Right atrium auricular region (tissue), 2 donors: ENCODE measurements at regions not wholly inside any gene's neighbourhood (a gene's known extent, or its start where the extent isn't known, plus 50 kb on each side); places are given as distances from the start of the nearest gene placed in this dataset.

Source experiments
- DNase-seq: peaks from one replicate; pipeline ENCODE4 v3.0.0-alpha.2; 2019; ENCODE audit warnings: low spot score
- H3K27ac ChIP-seq, 2 donors: fragments of 200-600 bp; sonication (generic); 1 replicate in 1 of 2; 2 replicates in 1 of 2; pipeline ENCODE4 v1.5.1; 2016 to 2019
- H3K27me3 ChIP-seq, 2 donors: fragments of 200-600 bp; sonication (generic); one replicate each; pipeline versions ENCODE4 v1.5.1 to v1.6.0; 2017 to 2019
- H3K36me3 ChIP-seq: fragments of 200-600 bp; sonication (generic); one replicate; pipeline ENCODE4 v1.5.1; 2016
- H3K4me1 ChIP-seq, 2 donors: fragments of 200-600 bp; sonication (generic); one replicate each; pipeline versions ENCODE4 v1.5.1 to v1.6.0; 2017 to 2019
- H3K4me3 ChIP-seq, 2 donors: fragments of 200-600 bp; sonication (generic); 1 replicate in 1 of 2; 2 replicates in 1 of 2; pipeline ENCODE4 v1.5.1; 2017 to 2019; ENCODE audit warnings: mild to moderate bottlenecking in 1 of 2, moderate library complexity in 1 of 2
- H3K9me3 ChIP-seq, 2 donors: fragments of 200-600 bp; sonication (generic); one replicate each; pipeline ENCODE4 v1.5.1; 2019
- TF ChIP-seq, protein P1 (sequence below), 2 donors: fragments of 200-600 bp; sonication (generic); IDR thresholded peaks; one replicate each; pipeline ENCODE4 v1.5.1; 2019; ENCODE audit warnings: antibody characterized with exemption in 2 of 2

DNA sequence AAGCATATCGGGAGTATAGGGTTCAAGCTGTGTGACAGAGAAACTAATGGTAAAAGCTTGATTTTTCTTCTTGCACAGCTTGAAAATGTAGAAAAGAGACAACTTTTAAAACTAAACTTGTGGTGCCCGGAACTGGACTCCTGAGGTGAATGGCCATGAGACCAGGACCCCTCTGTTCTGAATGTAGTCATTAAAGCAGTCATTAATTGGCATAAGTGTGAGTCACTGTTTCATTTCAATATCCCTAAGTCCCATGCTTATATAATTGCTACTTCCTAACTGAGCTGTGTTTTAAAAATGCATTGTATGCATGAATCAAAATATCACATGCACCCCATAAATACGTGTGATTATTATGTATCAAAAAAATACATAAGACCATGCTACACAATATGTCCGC is 463.1 kb upstream of the DYNLRB2 start:
- Histone ChIP-seq H3K4me3 (no peak overlapping the region), H3K27ac (no peak overlapping the region), H3K27me3 (no peaks in the 10 kb centered on the region), H3K36me3 (no peaks in the 10 kb centered on the region), H3K9me3 (no peaks in the 10 kb centered on the region), H3K4me1 (no peaks in the 10 kb centered on the region)
- no peak for DNase-seq
- TF ChIP-seq, protein P1, sequence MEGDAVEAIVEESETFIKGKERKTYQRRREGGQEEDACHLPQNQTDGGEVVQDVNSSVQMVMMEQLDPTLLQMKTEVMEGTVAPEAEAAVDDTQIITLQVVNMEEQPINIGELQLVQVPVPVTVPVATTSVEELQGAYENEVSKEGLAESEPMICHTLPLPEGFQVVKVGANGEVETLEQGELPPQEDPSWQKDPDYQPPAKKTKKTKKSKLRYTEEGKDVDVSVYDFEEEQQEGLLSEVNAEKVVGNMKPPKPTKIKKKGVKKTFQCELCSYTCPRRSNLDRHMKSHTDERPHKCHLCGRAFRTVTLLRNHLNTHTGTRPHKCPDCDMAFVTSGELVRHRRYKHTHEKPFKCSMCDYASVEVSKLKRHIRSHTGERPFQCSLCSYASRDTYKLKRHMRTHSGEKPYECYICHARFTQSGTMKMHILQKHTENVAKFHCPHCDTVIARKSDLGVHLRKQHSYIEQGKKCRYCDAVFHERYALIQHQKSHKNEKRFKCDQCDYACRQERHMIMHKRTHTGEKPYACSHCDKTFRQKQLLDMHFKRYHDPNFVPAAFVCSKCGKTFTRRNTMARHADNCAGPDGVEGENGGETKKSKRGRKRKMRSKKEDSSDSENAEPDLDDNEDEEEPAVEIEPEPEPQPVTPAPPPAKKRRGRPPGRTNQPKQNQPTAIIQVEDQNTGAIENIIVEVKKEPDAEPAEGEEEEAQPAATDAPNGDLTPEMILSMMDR (IDR thresholded peaks at IDR 0.05): no peak

DNA sequence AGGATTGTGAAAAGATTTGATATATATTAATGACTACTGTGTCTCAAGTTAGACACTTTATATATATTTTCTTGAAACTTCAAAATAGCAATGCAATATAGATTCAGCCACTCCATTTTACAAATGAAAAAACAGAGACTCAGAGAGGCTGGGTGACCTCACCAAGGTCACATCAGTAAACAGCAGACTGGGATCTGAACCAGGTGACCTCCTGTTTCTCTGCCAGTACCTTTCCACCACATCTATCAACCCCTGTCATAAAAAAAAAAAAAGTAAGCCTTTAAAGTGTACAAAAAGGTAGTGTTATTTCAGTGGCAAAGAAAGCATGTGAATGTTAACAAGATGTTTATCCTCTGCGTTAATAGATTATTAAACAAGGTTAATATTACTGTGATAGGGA is 466.5 kb upstream of the DYNLRB2 start:
- H3K4me3 ChIP-seq: no peak overlapping the region
- no peak overlapping the region for H3K27ac ChIP-seq
- no peak for DNase-seq
- no peaks in the 10 kb centered on the region for H3K27me3 ChIP-seq
- H3K36me3 ChIP-seq: no peaks in the 10 kb centered on the region
- TF ChIP-seq, protein P1 (IDR thresholded peaks at IDR 0.05): no peak
- H3K9me3 ChIP-seq: no peaks in the 10 kb centered on the region
- H3K4me1 ChIP-seq: no peaks in the 10 kb centered on the region

DNA sequence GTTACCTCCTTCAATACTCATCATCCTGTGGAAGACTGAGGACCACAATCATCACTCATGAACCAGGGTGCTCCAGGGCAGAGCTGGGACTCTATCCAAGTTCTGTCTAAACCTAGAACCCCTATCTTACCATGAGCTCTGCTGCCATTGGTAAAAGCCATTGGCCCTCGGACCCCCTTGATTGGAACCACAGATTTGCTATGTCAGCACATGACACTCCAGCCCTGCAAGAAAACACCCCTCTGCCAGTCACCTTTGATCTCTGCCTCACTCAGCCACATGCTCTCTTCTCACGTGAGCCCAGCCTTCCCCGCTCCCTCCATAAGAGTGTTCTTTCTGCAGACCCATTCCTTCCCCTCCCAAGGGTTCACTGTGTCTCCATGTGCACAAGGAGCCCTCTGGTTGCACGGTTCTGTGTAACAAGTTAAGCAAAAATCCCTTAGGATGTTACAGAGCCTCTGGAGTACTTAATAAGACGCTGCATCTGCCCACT is 468.8 kb upstream of the DYNLRB2 start:
- no peak for DNase-seq
- no peaks in the 10 kb centered on the region for H3K27me3 ChIP-seq
- no peak overlapping the region for H3K4me3 ChIP-seq
- no peak overlapping the region for H3K27ac ChIP-seq
- no peaks in the 10 kb centered on the region for H3K9me3 ChIP-seq
- no peaks in the 10 kb centered on the region for H3K4me1 ChIP-seq
- no peaks in the 10 kb centered on the region for H3K36me3 ChIP-seq
- TF ChIP-seq, protein P1 (IDR thresholded peaks at IDR 0.05): no peak

DNA sequence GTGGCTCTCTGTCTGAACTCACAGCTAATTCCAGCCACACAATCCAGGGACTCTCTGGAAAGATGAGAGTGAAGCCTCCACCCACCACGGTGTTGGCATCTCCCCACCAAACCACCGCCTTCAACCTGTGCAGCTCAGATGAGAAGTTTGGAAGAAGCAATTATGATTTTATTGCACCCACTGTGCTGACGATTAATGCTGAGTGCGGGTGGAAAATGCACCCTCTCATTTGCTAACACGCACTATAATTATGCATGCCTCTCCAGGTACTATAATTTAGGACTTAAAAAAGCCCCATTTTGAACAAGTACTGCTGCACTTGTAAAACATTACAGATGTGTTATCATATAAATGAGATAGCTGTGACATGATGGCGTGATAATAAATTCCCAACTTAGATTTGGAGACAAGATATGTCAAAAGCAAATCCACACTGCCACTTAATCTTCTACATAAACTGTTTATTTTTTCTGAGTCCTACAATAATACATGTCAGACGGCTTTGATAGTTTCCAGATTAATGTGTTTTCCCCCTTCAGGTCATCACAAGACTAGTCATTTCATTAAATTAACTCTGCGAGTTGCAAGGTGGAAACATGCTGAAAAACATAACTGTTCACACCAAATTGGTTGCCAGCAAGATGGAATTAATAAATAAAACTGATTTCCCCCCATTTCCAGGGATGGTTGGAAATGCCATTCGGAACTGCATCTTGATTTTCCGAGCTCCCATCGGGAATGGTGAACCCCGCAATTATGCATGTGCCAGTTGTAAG is 466.5 kb upstream of the MAF start:
- Histone ChIP-seq H3K4me3 (no peak overlapping the region), H3K4me1 (no peaks in the 10 kb centered on the region), H3K27me3 (no peaks in the 10 kb centered on the region), H3K36me3 (no peaks in the 10 kb centered on the region), H3K27ac (no peak overlapping the region), H3K9me3 (no peaks in the 10 kb centered on the region)
- DNase-seq: no peak
- TF ChIP-seq, protein P1 (IDR thresholded peaks at IDR 0.05): no peak

DNA sequence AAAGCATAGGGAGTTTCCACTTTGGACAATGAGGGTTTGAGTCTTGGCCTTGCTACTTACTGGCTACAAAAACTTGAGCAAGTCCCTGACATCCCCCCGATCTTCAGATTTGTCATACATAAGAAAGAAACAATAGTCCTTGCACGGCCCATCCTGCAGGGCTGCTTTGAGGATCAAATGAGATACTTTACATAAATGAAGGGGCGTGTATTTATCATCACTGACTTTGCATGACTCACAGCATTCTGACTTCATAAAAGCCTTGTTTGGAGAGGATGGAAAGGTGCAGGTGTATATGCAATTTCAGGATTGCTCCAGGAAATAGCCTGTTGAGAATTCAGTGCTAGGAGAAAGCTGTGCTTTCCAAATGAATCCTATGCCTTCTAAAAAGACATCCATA is 465.0 kb upstream of the MAF start:
- TF ChIP-seq, protein P1 (IDR thresholded peaks at IDR 0.05): no peak
- no peaks in the 10 kb centered on the region for H3K36me3 ChIP-seq
- H3K27ac ChIP-seq: no peak overlapping the region
- H3K27me3 ChIP-seq: no peaks in the 10 kb centered on the region
- H3K9me3 ChIP-seq: no peaks in the 10 kb centered on the region
- no peaks in the 10 kb centered on the region for H3K4me1 ChIP-seq
- H3K4me3 ChIP-seq: no peak overlapping the region
- no peak for DNase-seq

GRCh38 chr16:80063713-80064069 is 463.2 kb upstream of the MAF start:
- H3K27me3 ChIP-seq: no peaks in the 10 kb centered on the region
- H3K4me1 ChIP-seq: no peaks in the 10 kb centered on the region
- no peak overlapping the region for H3K27ac ChIP-seq

More at GRCh38 chr16:80063713-80064069, 463.2 kb upstream of the MAF start:
- no peaks in the 10 kb centered on the region for H3K36me3 ChIP-seq
- H3K4me3 ChIP-seq: no peak overlapping the region
- H3K9me3 ChIP-seq: no peaks in the 10 kb centered on the region
- no peak for DNase-seq
- TF ChIP-seq, protein P1 (IDR thresholded peaks at IDR 0.05): no peak
